GM12872 (cell line): ENCODE measurements at regions not wholly inside any gene's neighbourhood (a gene's known extent, or its start where the extent isn't known, plus 50 kb on each side); places are given as distances from the start of the nearest gene placed in this dataset.

Source experiments
- CTCF ChIP-seq: IDR thresholded peaks from 3 replicates; pipeline ENCODE4 v1.5.1; 2011; ENCODE audit warnings: low read depth, mild to moderate bottlenecking, low read length, moderate library complexity; ENCODE audit not compliant: insufficient read depth

GRCh38 chr5:2194236-2194555 lies 311.5 kb upstream of the IRX4 start:
- no peak for TF ChIP-seq CTCF

GRCh38 chr5:2193542-2194235 lies 311.0 kb upstream of the IRX4 start:
- no peak for TF ChIP-seq CTCF

- TF ChIP-seq CTCF, result no peak
These were observed 310.4 kb upstream of the IRX4 start for GRCh38 chr5:2193142-2193541.

GRCh38 chr5:2192496-2192895 lies 309.8 kb upstream of the IRX4 start:
- no peak for TF ChIP-seq CTCF

GRCh38 chr5:2191972-2192371 lies 309.2 kb upstream of the IRX4 start:
- no peak for TF ChIP-seq CTCF

- TF ChIP-seq CTCF, result no peak
These were observed 307.8 kb upstream of the IRX4 start for GRCh38 chr5:2190549-2190948.

GRCh38 chr5:2188661-2189060 lies 305.9 kb upstream of the IRX4 start:
- no peak for TF ChIP-seq CTCF

- TF ChIP-seq CTCF, result no peak
These were observed 305.4 kb upstream of the IRX4 start for GRCh38 chr5:2188137-2188536.
